T-helper 1 cell treated with Interleukin-12 subunit alpha and Interleukin-12 subunit beta and Interleukin-4 antibody, amounts not matched to agents 30 ng/mL and 1 ng/mL, for 36 hours (primary cell): ENCODE measurements at regions not wholly inside any gene's neighbourhood (a gene's known extent, or its start where the extent isn't known, plus 50 kb on each side); places are given as distances from the start of the nearest gene placed in this dataset.
"Not testable (repeated sequence)": the region's sequence is repeated elsewhere in the genome, so short reads cannot be mapped to it uniquely, and the experiment has no call there.

Source experiments
- intact Hi-C: fragments of 100-400 bp; cut with micrococcal nuclease; formaldehyde crosslinking; loops from one replicate; pipeline ENCODE4 v1.15.1; 2024

DNA sequence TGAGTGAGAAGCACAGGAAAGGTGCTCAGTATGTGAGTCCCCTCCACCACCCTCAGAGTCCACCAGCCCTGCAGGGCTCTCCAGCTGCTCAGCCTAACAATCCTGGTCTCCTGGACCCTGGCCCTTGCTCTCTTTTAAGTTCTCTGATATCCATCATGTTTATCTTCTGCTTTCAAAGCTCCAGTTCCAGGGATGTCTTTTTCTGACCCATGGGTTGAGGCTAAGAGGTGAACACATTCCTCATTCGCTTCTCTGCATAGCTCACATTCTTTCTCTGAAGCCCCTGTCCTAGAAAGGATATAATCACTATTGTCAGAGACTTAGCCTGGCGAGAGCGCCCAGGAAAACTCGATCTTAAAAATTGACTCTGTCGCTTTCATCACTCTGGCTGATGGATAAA lies 86.4 kb downstream of the ARL4C start:
- intact Hi-C loops: no loop called here

- intact Hi-C loops: no loop called here
These were observed 87.3 kb downstream of the ARL4C start for GRCh38 chr2:234409590-234409989.

- intact Hi-C loops: loop anchor here (2.0 kb wide), 1 partner anchor 31 kb away; no protein-coding TSS in a partner anchor
These were observed 90.8 kb downstream of the ARL4C start for GRCh38 chr2:234406085-234406484.

GRCh38 chr2:234405462-234405861 lies 91.4 kb downstream of the ARL4C start:
- intact Hi-C loops: no loop called here

GRCh38 chr2:234404957-234405356 lies 91.9 kb downstream of the ARL4C start:
- intact Hi-C loops: no loop called here

DNA sequence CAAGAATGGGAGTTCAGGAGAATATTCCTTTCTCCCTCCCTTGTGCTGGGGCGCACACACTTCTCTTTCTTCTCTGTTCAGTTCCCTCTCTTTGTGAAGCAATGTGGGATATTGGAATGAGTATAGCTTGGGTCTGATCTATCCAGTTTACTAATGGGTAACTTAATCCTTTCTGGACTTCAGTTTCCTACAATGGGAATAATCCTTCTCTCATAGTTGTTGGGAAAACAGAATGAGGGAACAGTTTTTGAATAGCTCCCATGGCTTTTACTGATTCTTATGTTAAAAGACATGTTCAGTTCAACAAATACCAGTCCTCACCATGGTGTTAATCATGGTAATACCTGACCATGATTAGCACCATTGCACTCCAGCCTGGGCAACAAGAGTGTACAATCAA lies 93.1 kb downstream of the ARL4C start:
- intact Hi-C loops: no loop called here

GRCh38 chr2:234403074-234403473 lies 93.8 kb downstream of the ARL4C start:
- intact Hi-C loops: no loop called here

GRCh38 chr2:234401426-234401825 lies 95.5 kb downstream of the ARL4C start:
- intact Hi-C loops: loop anchor here (1.0 to 2.0 kb wide), 3 partner anchors 21 to 109 kb away; no protein-coding TSS in a partner anchor

- intact Hi-C loops: loop anchor here (2.0 kb wide), 1 partner anchor 23 kb away; no protein-coding TSS in a partner anchor
These were observed 97.2 kb downstream of the ARL4C start for GRCh38 chr2:234399451-234400246.

DNA sequence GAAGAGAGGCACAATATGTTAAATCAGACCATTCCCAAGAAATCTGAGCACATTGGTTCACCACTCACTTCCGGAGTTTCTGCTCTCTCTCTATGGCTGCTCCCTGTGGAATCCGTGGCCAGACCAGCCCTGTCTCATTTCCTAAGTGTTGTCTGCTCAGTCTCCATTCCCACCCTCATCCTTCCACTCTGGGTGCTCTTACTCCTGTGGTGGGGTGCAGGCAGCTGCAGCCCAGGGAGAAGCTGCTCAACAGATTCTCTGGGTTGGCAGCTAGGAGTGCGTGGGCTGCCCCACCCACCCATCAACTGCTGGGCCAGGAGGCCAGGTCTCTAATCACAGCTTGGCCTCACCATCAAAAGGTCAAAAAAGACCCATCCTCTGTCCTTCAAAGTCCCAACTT lies 98.3 kb downstream of the ARL4C start:
- intact Hi-C loops: no loop called here

DNA sequence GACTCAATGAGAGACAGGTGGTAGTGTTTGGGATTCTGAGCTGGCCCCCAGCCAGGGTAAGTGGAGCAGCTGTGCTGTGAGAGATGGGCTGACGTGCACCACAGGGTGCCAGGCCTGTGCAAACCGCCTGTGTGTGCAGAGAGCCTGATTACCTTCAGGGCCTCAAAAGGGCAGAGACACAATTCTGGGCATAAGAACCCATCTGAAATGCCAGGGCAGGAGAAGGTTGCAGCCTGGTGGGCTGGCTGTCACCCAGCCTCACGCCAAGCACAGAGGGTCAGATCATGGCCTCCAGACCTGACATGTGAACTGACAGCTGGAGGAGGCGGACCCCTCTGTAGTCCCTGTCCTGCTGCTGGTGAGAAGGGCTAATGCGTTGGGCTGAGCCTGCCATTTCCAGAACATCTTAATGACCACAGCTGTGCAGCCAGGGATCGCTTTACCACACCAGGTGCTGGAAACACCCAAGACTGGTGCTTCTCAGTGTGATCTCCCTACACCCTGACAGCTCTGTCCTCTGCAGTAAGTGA lies 100.9 kb downstream of the ARL4C start:
- intact Hi-C loops: no loop called here

GRCh38 chr2:234394450-234394849 lies 102.4 kb downstream of the ARL4C start:
- intact Hi-C loops: no loop called here

- intact Hi-C loops: no loop called here
These were observed 103.5 kb downstream of the ARL4C start for GRCh38 chr2:234393354-234393753.

- intact Hi-C loops: no loop called here
These were observed 104.8 kb downstream of the ARL4C start for GRCh38 chr2:234392041-234392615.

GRCh38 chr2:234391625-234392024 lies 105.3 kb downstream of the ARL4C start:
- intact Hi-C loops: no loop called here

GRCh38 chr2:234389661-234390060 lies 107.2 kb downstream of the ARL4C start:
- intact Hi-C loops: not testable (repeated sequence)

DNA sequence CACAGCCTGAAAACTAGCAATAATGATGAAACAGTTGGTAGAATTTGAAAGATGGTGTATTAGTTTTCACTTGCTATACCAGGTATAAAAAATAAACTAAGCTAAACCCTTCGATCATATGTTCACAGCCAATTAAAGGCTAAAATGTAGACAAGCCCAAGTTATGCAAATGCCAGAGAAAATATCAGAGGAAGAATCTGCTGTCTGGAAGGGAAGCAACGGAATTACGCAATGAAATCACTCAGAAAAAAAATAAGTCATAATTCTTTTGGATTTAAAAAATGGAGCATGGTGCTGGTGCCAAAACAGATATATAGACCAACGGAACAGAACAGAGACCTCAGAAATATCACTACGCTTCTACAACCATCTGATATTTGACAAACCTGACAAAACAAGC lies 108.3 kb downstream of the ARL4C start:
- intact Hi-C loops: no loop called here

DNA sequence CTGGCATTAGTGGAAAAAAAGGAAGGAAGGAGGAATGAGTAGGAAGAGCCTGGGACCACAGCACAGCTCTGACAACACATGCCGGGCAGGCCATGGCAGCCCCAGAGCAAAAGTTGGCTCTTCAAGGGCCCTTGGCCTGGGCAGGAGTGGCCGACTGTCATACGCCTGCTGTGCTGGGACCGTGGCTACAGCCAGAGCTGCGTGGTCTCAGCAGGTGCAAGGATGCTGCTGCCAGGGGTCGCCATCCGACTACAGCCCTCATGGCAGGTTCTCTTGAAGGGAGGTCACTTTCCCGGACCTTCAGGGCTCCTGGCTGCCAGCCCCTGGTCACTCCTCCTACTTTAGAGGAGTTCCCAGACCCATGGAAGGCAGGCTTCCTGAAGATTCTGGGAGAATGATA lies 109.9 kb downstream of the ARL4C start:
- intact Hi-C loops: no loop called here

- intact Hi-C loops: no loop called here
These were observed 114.8 kb downstream of the ARL4C start for GRCh38 chr2:234382131-234382530.

- intact Hi-C loops: not testable (repeated sequence)
These were observed 117.9 kb downstream of the ARL4C start for GRCh38 chr2:234378958-234379357.

DNA sequence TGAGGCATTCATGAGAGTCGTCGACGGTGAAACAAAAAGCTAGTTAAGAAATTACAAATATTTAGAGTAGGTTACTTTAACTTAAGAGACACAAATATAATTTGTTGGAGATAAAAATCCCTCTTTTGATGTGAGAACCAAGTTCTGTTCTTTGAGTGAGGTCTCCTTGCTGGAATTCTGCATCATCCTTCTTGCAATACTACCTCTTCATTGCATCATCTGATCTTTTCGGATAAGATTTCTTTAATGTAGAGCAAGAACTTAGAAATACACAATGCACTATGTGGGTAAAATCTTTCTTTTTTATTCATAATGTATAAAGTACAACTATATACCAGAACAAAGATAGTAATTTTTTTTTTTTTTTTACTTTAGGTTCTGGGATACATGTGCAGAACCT lies 118.4 kb downstream of the ARL4C start:
- intact Hi-C loops: no loop called here

- intact Hi-C loops: no loop called here
These were observed 119.0 kb downstream of the ARL4C start for GRCh38 chr2:234377761-234378391.
